Neural cell (in vitro differentiated cells): ENCODE measurements at regions not wholly inside any gene's neighbourhood (a gene's known extent, or its start where the extent isn't known, plus 50 kb on each side); places are given as distances from the start of the nearest gene placed in this dataset.

ENCODE experiments used
- CTCF ChIP-seq: fragments of 450-650 bp; IDR thresholded peaks from 2 replicates; pipeline ENCODE4 v1.5.1; 2014; ENCODE audit warnings: antibody characterized with exemption, mild to moderate bottlenecking, moderate library complexity; ENCODE audit not compliant: poor library complexity, severe bottlenecking
- EZH2 ChIP-seq: fragments of 200-600, 300-800 bp; shearing (Covaris generic), sonication (generic); IDR thresholded peaks from 2 replicates; pipeline ENCODE4 v1.6.1; 2014; ENCODE audit warnings: antibody characterized with exemption, low read length, borderline replicate concordance, mild to moderate bottlenecking; ENCODE audit not compliant: insufficient read depth, poor library complexity, severe bottlenecking
- MXI1 ChIP-seq: fragments of 450-650 bp; conservative IDR thresholded peaks from 2 replicates; pipeline ENCODE4 v1.6.1; 2014; ENCODE audit warnings: antibody characterized with exemption, mild to moderate bottlenecking; ENCODE audit not compliant: poor library complexity, severe bottlenecking
- POLR2AphosphoS5 ChIP-seq: IDR thresholded peaks from 2 replicates; pipeline ENCODE4 v1.6.1; 2012
- RAD21 ChIP-seq: fragments of 450-650 bp; conservative IDR thresholded peaks from 2 replicates; pipeline ENCODE4 v1.6.1; 2014; ENCODE audit warnings: antibody characterized with exemption, mild to moderate bottlenecking, moderate library complexity
- SMC3 ChIP-seq: fragments of 450-650 bp; conservative IDR thresholded peaks from 2 replicates; pipeline ENCODE4 v1.6.1; 2014; ENCODE audit warnings: antibody characterized with exemption, mild to moderate bottlenecking, moderate library complexity; ENCODE audit not compliant: poor library complexity

GRCh38 chr12:124726596-124727263 lies 136.9 kb downstream of the SCARB1 start:
- TF ChIP-seq CTCF, result no peak
- TF ChIP-seq SMC3, result no peak
- TF ChIP-seq EZH2, result no peak
- TF ChIP-seq POLR2AphosphoS5, result no peak
- no peak for TF ChIP-seq RAD21
- TF ChIP-seq MXI1, result no peak
